Right ventricle myocardium inferior (tissue), 1 donor: ENCODE measurements at regions not wholly inside any gene's neighbourhood (a gene's known extent, or its start where the extent isn't known, plus 50 kb on each side); places are given as distances from the start of the nearest gene placed in this dataset.

Experiments
- ATAC-seq: fragments of 200-7000 bp; cut with Tn5 transposase; one replicate; pipeline ENCODE4 v1.9.1; 2020; ENCODE audit warnings: mild to moderate bottlenecking, moderate library complexity
- DNase-seq: peaks from one replicate; pipeline ENCODE4 v3.0.0; 2021; ENCODE audit errors: missing footprints
- intact Hi-C: fragments of 100-400 bp; cut with DNase I; formaldehyde crosslinking; loops from one replicate; pipeline ENCODE4 v1.11.0; 2022
- donor health status: DM: no; HTN: yes; CAD: no; lungs with severe emphysema.

DNA sequence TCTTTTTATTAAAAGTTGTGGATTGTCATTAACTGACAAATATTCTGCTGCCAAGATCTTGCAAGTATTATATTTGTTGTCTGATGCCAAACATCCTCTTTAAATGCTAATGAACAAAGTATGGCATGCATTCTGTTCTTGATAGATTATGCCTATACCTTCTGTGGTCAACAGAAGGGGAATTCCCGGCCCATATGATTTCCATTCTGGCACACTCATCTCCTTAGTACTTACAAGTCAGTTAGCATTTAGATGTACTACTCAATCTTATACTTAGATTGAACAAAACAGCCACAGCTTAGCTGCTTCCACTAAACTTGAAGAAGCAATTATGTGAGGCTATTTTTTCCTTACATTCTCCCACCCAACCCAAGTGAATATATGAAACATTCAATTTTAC is 246.1 kb upstream of the DACH1 start:
- DNase-seq: no peak
- intact Hi-C loops: no loop called here
- no peak for ATAC-seq

DNA sequence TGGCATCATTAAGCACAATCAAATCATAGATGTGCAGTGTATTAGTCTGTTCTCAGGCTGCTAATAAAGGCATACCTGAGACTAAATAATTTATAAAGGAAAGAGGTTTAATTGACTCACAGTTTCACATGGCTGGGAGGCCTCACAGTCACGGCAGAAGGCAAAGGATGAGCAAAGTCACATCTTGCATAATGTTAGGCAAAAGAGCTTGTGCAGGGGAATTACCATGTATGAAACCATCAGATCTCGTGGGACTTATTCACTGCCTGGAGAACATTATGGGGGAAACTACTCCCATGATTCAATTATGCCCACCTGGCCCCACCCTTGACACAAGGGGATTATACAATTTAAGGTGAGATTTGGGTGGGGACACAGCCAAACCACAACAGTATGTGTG is 245.2 kb upstream of the DACH1 start:
- intact Hi-C loops: no loop called here
- DNase-seq (no peak), ATAC-seq (no peak)

- DNase-seq (no peak), ATAC-seq (no peak)
- intact Hi-C loops: no loop called here
Measured at GRCh38 chr13:72109863-72110262, 242.9 kb upstream of the DACH1 start.

DNA sequence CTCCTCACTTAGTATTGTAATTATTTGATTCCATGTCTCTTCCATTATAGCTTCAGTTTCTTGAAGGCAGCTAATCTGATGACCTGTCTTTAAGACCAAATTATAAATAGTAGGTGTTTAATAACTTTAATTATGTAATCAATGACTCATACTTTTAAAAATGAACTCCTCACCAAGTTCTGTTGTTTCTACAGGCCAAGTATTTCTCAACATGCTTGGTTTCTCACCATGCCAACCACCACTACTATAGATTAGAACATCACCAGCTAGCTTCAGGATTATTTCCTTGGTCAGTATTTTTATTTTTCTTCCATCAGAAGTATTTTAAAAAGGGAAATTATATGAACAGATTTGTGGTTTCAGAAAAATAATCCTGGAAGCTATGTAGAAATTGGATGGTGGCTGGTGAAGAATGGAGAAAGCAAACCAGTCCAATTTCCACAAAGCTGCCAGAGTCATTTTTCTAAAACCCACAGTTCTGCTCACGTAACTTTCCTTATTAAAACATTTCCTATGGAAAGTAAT is 237.7 kb upstream of the DACH1 start:
- DNase-seq (no peak), ATAC-seq (no peak)
- intact Hi-C loops: no loop called here

DNA sequence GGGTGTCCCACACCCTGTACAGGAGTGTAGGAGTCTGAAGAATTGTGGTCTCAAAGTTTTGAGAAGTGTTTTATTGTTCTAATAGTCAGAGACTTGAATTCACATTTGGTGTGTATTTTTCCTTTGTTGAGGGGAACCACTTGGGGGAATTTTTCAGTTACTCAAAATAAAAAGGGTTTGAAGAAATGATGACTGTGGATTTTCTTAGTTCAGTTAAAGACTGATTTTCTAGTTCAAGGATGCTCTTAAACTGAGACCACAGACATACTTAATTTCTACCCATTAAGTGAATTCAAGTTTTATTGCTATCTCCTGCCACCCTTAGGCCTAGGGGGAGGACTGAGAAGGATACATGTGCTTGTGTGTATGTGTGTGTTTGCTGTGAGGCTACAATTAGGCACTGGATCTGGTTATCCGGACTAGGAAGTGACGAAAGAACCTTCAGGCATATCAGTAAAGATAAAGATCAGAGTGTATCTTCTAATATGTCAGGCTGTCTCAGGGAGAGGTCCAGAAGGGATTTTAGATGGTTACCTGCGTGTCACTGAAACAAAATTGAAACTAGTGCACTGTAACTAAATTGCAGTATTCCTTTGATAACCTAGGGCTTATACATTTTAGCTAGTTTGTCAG is 234.9 kb upstream of the DACH1 start:
- intact Hi-C loops: no loop called here
- no peak for DNase-seq
- ATAC-seq: no peak

DNA sequence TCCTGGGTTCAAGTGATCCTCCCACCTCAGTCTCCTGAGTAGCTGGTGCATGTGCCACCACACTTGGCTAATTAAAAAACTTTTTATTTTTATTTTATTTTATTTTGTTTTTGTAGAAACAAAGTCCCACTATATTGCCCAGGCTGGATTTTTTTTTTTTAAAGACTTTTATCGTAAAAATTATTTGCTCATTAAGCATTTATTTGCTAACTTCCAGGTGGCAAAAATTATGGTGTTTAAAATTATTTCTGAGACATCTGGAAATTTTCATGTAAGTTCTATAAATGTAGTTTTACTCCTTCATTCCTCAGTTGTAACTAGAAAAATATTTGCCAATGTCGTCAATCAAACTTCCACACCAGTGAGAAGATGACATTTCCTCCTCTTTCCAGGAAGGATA is 233.3 kb upstream of the DACH1 start:
- ATAC-seq (no peak), DNase-seq (no peak)
- intact Hi-C loops: no loop called here

- intact Hi-C loops: no loop called here
- ATAC-seq (no peak), DNase-seq (no peak)
Measured at GRCh38 chr13:72097568-72097967, 230.6 kb upstream of the DACH1 start.

- intact Hi-C loops: no loop called here
- ATAC-seq (no peak), DNase-seq (no peak)
Measured at GRCh38 chr13:72093262-72093661, 226.3 kb upstream of the DACH1 start.

GRCh38 chr13:72074663-72075062 is 207.7 kb upstream of the DACH1 start:
- intact Hi-C loops: no loop called here
- no peak for ATAC-seq
- DNase-seq: no peak

DNA sequence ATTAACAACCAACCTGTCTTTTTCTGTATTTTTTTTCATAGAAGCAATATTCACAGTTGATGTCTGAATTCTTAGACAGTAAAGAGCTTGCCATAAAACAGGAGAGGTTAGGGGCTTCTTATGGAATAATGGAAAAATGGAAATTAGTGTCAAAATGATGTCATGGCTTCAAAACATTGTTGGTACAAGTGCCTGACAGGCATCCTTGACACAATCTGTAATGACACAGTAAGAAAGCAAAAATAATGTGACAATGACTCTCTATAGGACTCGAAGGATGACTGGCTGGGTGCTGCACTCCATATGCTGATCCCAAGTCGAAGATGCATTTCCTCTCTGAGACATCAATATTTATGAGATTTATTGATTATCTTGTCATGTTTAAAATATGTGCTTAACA is 205.3 kb upstream of the DACH1 start:
- DNase-seq (no peak), ATAC-seq (no peak)
- intact Hi-C loops: no loop called here

GRCh38 chr13:72071713-72072112 is 204.7 kb upstream of the DACH1 start:
- ATAC-seq (no peak), DNase-seq (no peak)
- intact Hi-C loops: no loop called here

DNA sequence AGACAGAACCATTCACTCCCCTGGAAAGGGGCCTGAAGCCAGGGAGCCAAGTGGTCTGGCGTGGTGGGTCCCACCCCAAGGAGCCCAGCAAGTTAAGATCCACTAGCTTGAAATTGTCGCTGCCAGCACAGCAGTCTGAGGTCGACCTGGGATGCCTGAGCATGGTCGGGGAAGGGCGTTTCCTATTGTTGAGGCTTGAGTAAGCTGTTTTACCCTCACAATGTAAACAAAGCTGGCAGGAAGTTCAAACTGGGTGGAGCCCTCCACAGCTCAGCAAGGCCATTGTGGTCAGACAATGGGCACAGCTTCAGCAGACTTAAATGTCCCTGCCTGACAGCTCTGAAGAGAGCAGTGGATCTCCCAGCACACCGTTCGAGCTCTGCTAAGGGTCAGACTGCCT is 195.6 kb upstream of the DACH1 start:
- DNase-seq: no peak
- ATAC-seq: no peak
- intact Hi-C loops: no loop called here

DNA sequence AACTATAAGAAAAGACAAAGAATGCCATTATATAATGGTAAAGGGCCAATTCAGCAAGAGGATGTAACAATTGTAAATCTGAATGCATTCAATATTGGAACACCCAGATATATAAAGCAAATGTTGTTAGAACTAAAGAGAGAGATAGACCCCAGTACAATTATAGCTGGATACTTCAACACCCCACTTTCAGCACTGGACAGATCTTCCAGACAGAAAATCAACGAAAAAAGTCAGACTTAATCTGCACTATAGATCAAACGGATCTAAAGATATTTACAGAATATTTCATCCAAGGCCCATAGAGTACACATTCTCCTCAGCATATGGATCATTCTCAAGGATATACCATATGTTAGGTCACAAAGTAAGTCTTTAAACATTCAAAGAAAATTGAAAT is 194.6 kb upstream of the DACH1 start:
- no peak for ATAC-seq
- intact Hi-C loops: no loop called here

GRCh38 chr13:72050251-72050650 is 183.2 kb upstream of the DACH1 start:
- DNase-seq (no peak), ATAC-seq (no peak)
- intact Hi-C loops: no loop called here

More for the DNA sequence above, 194.6 kb upstream of the DACH1 start:
- no peak for DNase-seq

- intact Hi-C loops: no loop called here
- no peak for DNase-seq
- ATAC-seq: no peak
Measured at GRCh38 chr13:72043366-72043765, 176.4 kb upstream of the DACH1 start.

DNA sequence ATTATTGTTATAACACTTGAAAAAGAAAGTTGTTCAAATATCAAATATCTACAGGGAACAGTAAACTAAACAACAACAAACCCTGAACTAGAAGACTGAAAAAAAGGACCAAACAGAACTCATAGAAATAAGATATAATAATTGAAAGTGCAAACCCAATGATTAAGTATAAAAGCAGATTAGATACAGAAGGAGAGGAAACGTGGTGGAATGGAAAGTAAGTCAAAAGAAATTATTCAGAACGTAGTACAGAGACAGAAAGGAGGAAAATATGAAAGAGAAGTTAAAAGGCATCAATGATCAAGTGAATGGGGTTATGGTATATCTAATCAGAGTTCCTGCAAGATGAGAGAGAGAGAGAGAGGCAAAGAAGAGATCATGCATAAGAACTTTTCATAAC is 174.2 kb upstream of the DACH1 start:
- DNase-seq (no peak), ATAC-seq (no peak)
- intact Hi-C loops: no loop called here

- ATAC-seq (no peak), DNase-seq (no peak)
- intact Hi-C loops: no loop called here
Measured at GRCh38 chr13:72039126-72039525, 172.1 kb upstream of the DACH1 start.

- intact Hi-C loops: no loop called here
- ATAC-seq: no peak
- no peak for DNase-seq
Measured at GRCh38 chr13:72029981-72030380, 163.0 kb upstream of the DACH1 start.

- DNase-seq (no peak), ATAC-seq (no peak)
- intact Hi-C loops: no loop called here
Measured at GRCh38 chr13:72025836-72026235, 158.8 kb upstream of the DACH1 start.

GRCh38 chr13:72023895-72024294 is 156.9 kb upstream of the DACH1 start:
- ATAC-seq: no peak
- no peak for DNase-seq
- intact Hi-C loops: no loop called here

GRCh38 chr13:72005455-72005854 is 138.5 kb upstream of the DACH1 start:
- ATAC-seq: no peak
- intact Hi-C loops: no loop called here

More at GRCh38 chr13:72005455-72005854, 138.5 kb upstream of the DACH1 start:
- DNase-seq: no peak
